Stomach (tissue), 8 donors: ENCODE measurements at regions not wholly inside any gene's neighbourhood (a gene's known extent, or its start where the extent isn't known, plus 50 kb on each side); places are given as distances from the start of the nearest gene placed in this dataset.

Experiments
- DNase-seq, 2 donors: peaks; one replicate each; pipeline versions ENCODE4 v3.0.0 to v3.0.0-alpha.2; 2013 to 2019
- H3K27ac ChIP-seq, 5 donors: fragments of 200-600 bp in 4 of 5; sonication (generic) in 4 of 5; one replicate each; pipeline ENCODE4 v1.5.1; 2013 to 2019; ENCODE audit warnings: mild to moderate bottlenecking in 1 of 5, moderate library complexity in 1 of 5
- H3K27me3 ChIP-seq, 3 donors: fragments of 200-600 bp; sonication (generic); one replicate each; pipeline ENCODE4 v1.5.1; 2017 to 2019; ENCODE audit warnings: mixed run types in 1 of 3
- H3K36me3 ChIP-seq, 4 donors: fragments of 200-600 bp; sonication (generic); 1 replicate in 3 of 4; 2 replicates in 1 of 4; pipeline ENCODE4 v1.5.1; 2016 to 2019
- H3K4me1 ChIP-seq, 4 donors: fragments of 200-600 bp; sonication (generic); one replicate each; pipeline ENCODE4 v1.5.1; 2016 to 2019
- H3K4me3 ChIP-seq, 4 donors: fragments of 200-600 bp; sonication (generic) in 3 of 4; one replicate each; pipeline ENCODE4 v1.5.1; 2016 to 2019; ENCODE audit warnings: mild to moderate bottlenecking in 1 of 4
- H3K9me3 ChIP-seq, 4 donors: fragments of 200-600 bp; sonication (generic); one replicate each; pipeline ENCODE4 v1.5.1; 2016 to 2019
- EP300 ChIP-seq: sonication (generic); formaldehyde crosslinking; IDR thresholded peaks from one replicate; pipeline ENCODE4 v1.6.1; 2017; ENCODE audit warnings: antibody characterized with exemption
- POLR2A ChIP-seq, 4 donors: fragments of 450-650 bp; IDR thresholded peaks; one replicate each; pipeline ENCODE4 v1.6.1; 2016; ENCODE audit warnings: antibody characterized with exemption in 4 of 4, control low read depth in 2 of 4, mild to moderate bottlenecking in 1 of 4, moderate library complexity in 1 of 4
- POLR2AphosphoS5 ChIP-seq, 3 donors: sonication (generic); formaldehyde crosslinking; IDR thresholded peaks; one replicate each; pipeline ENCODE4 v1.6.1; 2016; ENCODE audit warnings: antibody characterized with exemption in 3 of 3
- WGBS, 5 donors: extraction: QIAGEN DNeasy Blood & Tissue Kit in 3 of 5; methylation state at CpG; one replicate each; pipeline versions ENCODE4 v1.1.5 to v1.1.7; 2013 to 2018; 5-methylcytosine and 5-hydroxymethylcytosine counted together
- intact Hi-C: fragments of 100-400 bp; cut with DNase I; formaldehyde crosslinking; loops from one replicate; pipeline ENCODE4 v1.15.1; 2023; ENCODE audit warnings: low total_unique reads
- TF ChIP-seq, protein P1 (sequence below), 7 experiments: fragments of 450-650 bp in 4 of 7; fragments of 200-600 bp in 3 of 7; sonication (generic) in 3 of 7; IDR thresholded peaks; one replicate each; pipeline ENCODE4 v1.5.1; 2016 to 2019; ENCODE audit warnings: antibody characterized with exemption in 7 of 7, control low read depth in 2 of 7, mild to moderate bottlenecking in 1 of 7
- donor health status: healthy with polysubstance abuse.
- donor health status: Bipolar disorder and iron deficiency.
- donor health status: healthy.

DNA sequence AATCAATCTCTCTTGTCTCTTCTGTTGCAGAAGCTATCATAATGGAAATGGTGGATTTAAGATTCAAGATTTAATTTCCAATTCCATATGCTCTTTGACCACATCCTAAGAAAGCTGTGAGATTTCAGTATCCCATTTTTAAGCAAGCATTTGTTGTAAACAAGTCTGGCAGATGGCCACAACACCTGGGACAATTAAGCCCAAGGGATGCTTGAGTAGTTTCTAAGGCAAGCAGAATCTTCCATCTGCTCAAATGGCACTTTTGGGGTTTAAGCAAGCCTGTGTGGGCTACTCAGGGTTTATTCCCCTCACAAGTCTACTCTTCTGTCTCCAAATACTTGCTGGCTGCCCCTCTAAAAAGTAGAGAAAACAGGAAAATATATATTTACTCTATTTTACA, 304.7 kb upstream of the SYT1 start:
- Histone ChIP-seq H3K27me3 (no peaks in the 10 kb centered on the region), H3K4me1 (no peaks in the 10 kb centered on the region), H3K36me3 (no peaks in the 10 kb centered on the region), H3K27ac (no peak overlapping the region), H3K4me3 (no peak overlapping the region), H3K9me3 (no peaks in the 10 kb centered on the region)
- intact Hi-C loops, result no loop called here
- no peak for TF ChIP-seq POLR2AphosphoS5 (IDR thresholded peaks at IDR 0.05)
- TF ChIP-seq POLR2A (IDR thresholded peaks at IDR 0.05), result no peak
- TF ChIP-seq EP300, result no peak
- TF ChIP-seq, protein P1, sequence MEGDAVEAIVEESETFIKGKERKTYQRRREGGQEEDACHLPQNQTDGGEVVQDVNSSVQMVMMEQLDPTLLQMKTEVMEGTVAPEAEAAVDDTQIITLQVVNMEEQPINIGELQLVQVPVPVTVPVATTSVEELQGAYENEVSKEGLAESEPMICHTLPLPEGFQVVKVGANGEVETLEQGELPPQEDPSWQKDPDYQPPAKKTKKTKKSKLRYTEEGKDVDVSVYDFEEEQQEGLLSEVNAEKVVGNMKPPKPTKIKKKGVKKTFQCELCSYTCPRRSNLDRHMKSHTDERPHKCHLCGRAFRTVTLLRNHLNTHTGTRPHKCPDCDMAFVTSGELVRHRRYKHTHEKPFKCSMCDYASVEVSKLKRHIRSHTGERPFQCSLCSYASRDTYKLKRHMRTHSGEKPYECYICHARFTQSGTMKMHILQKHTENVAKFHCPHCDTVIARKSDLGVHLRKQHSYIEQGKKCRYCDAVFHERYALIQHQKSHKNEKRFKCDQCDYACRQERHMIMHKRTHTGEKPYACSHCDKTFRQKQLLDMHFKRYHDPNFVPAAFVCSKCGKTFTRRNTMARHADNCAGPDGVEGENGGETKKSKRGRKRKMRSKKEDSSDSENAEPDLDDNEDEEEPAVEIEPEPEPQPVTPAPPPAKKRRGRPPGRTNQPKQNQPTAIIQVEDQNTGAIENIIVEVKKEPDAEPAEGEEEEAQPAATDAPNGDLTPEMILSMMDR (IDR thresholded peaks at IDR 0.05), result no peak
- no peak for DNase-seq

DNA sequence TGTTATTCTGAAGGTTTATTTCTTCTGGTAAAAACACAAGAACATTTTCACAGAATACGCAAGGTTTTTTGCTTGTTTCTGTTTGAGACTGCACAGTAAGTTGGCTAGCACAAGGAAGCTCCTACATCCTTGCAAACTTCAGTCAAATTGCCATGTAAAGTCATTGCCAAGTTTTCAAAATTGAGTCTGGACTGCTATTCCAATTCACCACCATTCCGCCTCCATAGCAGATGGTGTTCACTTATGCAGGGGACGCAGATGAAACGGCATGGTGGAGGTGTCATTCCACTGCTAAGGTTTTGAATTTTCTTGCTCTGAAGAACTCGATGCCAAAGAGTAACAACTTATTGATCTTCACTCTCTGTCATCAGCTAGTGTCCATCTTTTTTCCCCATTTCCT, 303.9 kb upstream of the SYT1 start:
- Histone ChIP-seq H3K4me1 (no peaks in the 10 kb centered on the region), H3K9me3 (no peaks in the 10 kb centered on the region), H3K4me3 (no peak overlapping the region), H3K36me3 (no peaks in the 10 kb centered on the region), H3K27ac (no peak overlapping the region), H3K27me3 (no peaks in the 10 kb centered on the region)
- intact Hi-C loops, result no loop called here
- TF ChIP-seq, protein P1 (IDR thresholded peaks at IDR 0.05), result no peak
- DNase-seq, result no peak
- WGBS, 5 donors, result 85 to 95% (median 93%) methylated on average over 5 of the region's 5 CpGs

DNA sequence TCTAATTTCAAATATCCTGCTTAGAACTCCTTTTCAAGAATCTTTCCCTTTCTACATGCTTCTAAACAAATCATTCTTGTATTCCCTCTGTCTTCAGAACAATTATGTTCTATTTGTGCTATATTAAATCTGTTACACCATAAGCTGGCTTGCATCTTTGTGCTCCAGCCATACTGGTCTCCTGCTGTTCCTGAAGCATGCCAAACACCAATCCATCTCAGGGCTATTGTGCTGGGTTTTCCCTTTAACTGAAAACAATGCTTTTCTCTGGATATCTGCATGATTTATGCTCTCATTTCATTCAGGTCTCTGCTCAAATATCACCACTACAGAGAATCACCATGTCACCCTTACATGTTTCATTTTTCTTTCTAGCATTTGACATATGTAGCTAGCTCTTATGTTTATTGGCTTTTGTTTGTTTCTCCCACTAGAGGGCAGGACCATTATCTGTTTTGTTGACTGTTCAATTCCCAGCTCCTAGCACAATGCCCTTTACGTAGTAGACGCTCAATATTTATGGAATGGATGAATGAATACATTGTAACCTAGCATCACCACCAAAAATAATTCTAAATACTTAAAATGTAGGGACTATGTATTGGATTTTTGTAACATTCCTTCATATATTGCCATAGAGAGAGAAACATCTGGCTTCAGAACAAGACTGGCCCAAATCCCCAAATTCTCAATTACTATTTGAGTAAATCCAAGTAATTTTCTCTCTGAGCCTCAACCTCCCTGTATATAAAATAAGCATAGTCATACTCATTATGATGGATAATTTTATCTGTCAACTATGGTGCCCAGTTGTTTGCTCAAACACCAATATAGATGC, 302.0 kb upstream of the SYT1 start:
- H3K4me1 ChIP-seq, result no peaks in the 10 kb centered on the region
- no peaks in the 10 kb centered on the region for H3K9me3 ChIP-seq
- no peak for DNase-seq
- TF ChIP-seq POLR2AphosphoS5 (IDR thresholded peaks at IDR 0.05) (no peak), EP300 (no peak), POLR2A (IDR thresholded peaks at IDR 0.05) (no peak)
- TF ChIP-seq, protein P1 (IDR thresholded peaks at IDR 0.05), result no peak
- no peak overlapping the region for H3K27ac ChIP-seq
- no peaks in the 10 kb centered on the region for H3K36me3 ChIP-seq
- no peaks in the 10 kb centered on the region for H3K27me3 ChIP-seq
- intact Hi-C loops, result no loop called here
- no peak overlapping the region for H3K4me3 ChIP-seq
- 35 to 66% (median 50%) methylated on average over 2 of the region's 2 CpGs for WGBS, 5 donors

DNA sequence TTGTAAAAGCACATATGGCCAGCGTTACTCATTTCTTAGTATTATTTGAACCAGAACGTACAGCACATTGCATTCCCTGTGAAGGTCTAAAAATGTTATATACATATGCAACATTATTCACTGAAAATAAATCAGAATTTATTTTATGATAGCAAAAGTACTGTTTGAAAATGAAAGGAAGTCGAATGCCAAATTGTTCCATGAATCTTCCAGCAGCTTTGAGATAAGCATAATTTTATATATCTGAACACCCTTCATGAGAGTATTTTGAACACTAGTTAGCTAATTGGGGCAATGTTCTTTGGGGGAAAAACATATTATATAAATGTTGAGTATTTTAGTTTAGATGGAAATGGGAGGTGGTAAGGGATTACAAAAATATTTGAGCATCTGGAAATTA, 300.7 kb upstream of the SYT1 start:
- Histone ChIP-seq H3K36me3 (no peaks in the 10 kb centered on the region), H3K4me1 (no peaks in the 10 kb centered on the region), H3K4me3 (no peak overlapping the region), H3K27me3 (no peaks in the 10 kb centered on the region), H3K9me3 (no peaks in the 10 kb centered on the region), H3K27ac (no peak overlapping the region)
- intact Hi-C loops, result no loop called here
- no peak for DNase-seq
- 68 to 81% (median 75%) methylated on average over 3 of the region's 3 CpGs for WGBS, 5 donors
- no peak for TF ChIP-seq POLR2A (IDR thresholded peaks at IDR 0.05)
- TF ChIP-seq POLR2AphosphoS5 (IDR thresholded peaks at IDR 0.05), result no peak
- TF ChIP-seq EP300, result no peak
- TF ChIP-seq, protein P1 (IDR thresholded peaks at IDR 0.05), result no peak
